ENCODE measurements at regions not wholly inside any gene's neighbourhood (a gene's known extent, or its start where the extent isn't known, plus 50 kb on each side); places are given as distances from the start of the nearest gene placed in this dataset.

DNA sequence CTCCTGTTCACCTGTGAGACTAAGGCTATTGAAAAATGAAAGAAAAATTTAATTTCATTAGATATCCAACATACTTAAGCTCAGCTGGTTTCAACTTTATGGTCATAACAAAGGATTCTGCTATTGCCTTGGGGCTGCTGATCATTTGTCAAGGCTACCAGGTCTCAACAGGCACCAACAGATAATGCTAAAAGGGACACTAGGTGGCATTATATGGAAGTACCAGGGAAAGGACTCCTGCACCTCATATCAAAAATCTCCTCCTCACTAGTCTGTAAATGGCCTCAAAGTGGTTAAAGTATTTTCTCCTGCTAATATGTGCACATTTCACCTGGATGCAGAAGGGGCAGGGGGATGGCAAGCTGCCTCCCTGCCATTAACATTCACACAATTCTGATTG lies 167.9 kb upstream of the REG3A start:
- no peak for DNase-seq

DNA sequence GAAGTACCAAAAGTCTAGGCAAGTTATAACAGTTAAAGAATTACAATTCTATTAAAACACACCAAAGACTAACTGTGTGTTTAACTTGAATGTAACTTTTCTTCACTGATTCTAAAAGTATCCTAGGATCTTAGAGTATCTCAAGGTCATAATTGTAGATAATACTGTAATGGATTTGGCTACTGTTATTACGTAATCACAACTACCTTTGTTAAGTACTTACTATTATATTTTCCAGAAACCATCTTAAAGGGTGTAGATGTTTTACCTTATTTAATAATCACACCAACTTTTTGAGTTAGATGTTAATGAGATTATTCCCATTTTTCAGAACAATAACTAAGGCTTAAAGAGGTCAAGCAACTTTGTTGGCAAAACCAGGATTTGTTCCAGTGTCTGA lies 161.3 kb upstream of the REG3A start:
- no peak for DNase-seq

DNA sequence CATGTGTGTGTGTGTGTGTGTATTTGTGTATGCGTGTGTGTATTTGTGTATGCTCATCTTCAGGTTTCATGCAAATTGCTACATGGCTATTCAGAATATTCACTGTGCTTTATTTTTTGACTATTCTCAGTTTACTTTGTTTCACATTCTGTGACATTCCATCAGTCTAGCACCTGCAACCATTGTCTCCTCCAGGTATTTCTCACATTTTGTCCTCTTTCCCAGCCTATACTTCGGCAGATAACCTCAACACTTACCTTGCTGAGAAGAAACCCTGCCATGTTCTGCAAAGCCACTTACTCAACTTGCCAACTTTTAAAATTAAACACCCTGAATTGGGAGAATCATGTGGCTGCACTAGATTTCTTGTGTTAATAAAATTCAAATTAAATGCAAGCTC lies 135.4 kb upstream of the REG3A start:
- DNase-seq: no peak

DNA sequence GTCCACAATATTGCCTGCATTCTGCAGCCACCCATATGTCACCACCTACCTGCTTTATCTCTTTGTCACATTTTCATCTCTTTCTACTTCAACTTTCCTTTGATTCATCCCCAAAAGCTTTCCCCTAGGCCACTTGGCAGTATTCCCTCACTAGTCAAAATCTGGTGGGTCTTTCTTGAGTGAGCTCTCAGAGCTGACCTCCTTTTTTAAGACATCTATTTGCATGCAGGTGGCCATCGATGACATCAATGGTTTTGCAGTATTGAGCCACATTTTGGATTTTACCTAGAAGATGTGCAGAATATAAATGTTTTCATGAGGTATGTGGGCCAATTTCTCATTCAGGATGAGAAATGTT lies 133.4 kb upstream of the REG3A start:
- DNase-seq: no peak

DNA sequence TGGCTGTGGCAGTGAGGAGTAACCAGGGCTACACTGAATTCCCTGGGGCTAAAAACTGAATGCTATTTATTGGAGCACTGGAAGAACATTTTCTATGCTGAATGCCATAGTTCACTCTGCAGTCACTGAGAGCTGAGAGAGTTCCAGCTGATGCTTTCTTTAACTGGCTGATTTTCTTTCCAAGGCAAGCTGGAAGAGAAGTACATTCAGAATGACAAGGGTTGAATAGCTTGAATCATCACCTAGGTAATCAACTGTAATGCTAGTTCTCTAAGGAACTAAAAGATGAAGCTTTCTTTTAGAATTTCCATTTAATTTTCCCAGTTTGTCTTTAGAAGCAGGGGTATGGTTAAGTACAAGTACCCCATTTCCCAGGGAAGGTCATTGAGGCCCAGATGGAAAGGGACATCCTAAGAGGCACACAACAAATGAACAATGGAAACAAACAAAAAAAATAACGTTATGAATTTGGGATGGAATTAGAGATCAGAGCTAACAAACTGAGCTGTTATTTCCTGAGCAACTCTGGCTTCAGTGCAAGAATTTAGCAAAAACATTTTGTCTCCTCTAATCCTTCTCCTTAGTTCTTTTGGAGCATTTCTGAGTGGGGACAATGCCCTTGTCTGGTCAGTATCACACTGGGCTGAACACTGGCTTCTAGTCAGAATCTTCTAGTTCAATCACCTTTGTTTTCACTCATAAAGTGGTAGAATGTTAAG lies 132.8 kb upstream of the REG3A start:
- no peak for DNase-seq

DNA sequence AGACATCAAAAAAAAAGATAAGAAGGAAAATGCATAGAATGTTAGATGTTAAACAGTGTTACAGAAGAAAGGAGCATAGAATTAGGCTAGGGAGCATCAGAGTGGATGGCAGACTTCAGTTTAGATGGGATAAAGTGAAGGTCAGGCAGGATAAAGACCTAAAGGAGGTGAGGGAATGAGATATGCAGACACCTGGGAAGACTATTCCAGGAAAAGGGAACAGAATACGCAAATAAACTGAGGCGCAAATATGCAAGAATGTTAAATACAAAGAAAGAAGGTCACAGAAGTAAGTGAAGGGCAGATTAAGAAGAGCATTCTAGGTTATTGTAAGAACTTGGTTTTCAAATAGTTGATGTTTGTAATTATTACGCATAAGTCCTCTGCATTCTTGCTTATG lies 116.3 kb upstream of the REG3A start:
- no peak for DNase-seq

DNA sequence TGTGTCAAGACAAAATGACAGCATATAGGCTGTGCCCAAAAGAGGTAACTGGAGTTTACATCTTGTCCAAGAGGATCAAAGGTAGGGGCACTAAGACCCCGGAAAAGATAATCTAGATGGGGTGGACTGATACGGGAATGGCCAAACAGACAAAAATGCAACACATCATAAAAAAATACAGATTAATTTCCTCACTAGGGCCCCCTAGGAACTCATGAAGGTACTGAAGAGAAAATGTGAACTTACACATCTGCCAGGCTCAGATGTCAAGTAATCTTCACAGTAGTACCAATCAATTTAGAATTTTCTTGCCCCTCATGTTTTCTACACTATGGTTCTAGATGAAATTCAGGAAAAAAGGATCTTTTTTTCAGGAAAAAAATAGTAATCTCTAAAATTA lies 115.6 kb upstream of the REG3A start:
- no peak for DNase-seq

DNA sequence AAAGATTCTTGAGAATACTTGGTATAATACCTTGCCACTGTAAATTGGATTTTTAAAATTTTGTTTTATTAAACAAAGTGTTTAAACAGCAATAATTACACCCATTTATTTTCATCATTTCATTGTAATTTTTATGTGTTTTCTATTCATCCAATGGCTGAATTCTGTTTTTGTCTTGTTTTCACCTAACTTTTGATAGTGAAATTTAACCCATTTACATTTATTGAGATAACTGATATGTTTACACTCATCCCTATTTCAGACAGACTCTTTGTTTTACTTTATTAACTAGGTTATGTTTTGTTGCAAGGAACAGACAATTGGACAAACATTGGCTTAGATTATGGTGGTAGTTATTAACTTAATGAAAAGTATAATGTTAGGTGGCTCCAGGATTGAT lies 113.1 kb upstream of the REG3A start:
- DNase-seq: no peak

DNA sequence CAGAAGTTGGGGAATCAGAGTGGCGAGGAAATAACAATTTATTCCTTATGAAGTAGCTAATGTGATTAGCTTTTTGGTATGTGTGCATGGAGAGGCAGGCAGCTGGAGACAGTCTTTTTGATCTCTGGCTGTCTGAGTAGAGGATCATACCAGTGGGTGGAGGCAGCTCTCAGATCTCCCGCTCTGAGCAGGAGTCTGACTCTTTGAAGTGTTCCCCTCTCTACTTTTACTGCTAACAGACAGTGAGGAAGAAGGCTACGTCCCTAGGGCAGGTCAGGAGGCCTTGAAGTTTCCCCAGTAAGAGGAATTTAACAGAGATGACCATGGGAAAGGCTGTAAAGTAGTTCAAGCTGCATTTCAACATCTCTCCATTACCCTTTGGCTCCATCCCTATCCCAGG lies 111.9 kb upstream of the REG3A start:
- DNase-seq: no peak

DNA sequence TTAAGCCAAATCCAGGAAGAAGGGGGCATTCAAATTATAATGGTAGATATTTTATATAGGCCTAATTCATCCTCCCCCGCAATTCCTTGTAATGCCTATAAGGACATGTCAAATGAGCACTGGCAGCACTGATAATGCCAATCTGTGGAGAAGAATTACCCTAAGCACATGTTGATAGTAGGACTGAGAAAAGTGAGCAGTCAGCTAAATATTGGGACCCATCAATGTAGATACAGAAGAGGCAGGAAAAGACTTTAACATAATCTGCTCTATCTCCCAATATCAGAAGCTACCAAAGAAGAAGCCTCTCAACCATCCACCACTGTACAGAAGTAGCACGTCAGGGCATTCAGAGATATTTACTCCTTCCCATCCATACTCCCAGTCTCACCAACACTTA lies 101.3 kb upstream of the REG3A start:
- no peak for DNase-seq

DNA sequence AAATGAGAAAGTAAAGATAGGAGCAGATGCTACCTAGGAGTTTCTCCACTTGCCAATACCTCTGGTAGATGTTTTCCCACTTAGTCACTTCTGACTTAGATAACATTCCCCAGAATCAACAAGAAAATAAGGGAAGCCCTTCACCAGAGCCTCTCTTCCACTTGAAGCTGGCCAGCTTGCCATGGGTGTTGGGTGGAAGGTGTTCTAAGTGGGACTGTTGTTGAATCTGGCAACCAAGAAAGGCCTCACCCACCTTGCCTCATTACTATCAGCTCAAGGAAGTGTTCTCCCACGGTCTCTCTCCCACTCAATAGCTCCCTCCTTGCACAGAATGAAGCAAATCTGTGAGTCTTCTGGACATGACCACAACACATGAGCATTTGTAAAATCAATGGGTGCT lies 100.4 kb upstream of the REG3A start:
- no peak for DNase-seq

DNA sequence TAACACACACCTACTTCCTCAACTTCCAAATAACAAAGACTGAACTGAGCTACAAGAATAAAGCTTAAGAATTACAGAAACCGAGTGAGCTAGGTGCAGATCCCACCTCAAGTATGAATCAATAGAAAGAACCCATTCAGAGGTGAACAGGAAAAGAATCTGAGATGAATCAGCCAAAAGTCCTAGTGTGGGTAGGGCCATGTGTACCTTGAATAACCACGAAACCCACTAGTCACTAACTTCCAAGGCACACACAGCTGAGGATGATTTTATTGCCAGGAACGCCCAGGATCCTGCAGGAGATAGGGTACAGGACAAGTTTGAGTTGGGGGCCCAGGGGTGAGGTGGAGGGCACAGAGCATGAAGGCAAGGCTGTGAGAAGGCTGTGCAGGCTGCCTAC lies 99.7 kb upstream of the REG3A start:
- no peak for DNase-seq

DNA sequence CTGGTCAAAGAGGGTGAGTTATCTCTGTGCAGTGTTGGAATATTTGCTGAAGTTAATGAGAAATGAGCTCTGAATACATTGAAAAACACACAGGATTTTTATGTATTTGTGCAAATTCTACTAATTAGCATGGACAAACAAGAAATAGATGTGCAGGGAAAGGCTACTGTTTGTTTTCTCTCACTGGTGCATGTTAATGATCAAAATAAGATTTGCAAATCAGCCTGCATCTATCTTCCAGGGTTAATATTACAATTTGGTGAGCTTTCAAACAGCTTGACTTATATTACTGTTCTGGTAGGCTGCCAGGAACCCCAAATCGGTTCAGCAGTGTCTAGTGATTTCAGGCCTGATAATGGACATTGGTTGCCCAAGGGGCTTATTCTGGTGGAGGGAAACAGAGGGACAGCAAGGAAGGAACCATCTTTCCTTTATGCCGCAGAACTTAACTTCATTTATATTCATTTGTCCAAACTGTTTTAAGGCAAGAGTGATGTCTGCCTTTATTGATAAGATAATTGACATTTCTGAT lies 93.8 kb upstream of the REG3A start:
- DNase-seq: no peak

DNA sequence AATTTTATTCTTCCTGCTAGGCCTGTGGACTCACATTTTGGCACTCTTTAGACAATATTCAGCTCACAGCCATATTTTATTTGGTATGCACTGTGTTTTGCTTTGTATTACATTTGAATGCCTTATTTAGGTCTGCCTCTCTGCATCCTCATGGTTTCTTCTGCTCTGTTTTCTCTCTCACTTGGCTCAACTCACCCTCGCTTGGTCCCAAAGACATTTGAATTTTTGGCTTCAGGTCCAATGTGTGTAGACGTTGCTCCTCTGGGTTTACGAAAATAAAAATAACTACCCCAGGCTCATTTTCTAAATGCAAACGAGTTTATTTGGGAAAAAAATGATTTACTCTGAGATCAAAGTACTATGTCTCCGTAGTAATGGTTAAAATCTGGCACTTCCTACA lies 91.1 kb upstream of the REG3A start:
- DNase-seq: no peak

DNA sequence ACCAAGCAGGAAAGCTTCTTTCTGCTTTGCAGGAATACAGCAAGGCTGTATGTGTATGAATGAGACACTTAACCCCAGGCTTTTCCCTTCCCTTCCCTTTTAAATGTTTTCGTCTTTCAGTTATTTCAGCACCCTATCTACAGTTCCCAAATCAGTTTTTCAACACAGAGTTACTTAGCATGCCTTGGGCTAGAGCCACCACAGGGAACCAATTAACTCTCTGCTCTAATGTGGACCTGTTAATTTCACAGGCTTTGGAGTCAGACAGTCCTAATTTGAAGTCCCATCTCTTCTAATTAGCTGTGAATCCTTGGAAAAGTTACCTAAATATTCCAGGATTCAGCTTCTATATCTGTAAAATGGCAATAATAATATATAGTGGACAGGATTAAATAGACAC lies 89.2 kb upstream of the REG3A start:
- no peak for DNase-seq

DNA sequence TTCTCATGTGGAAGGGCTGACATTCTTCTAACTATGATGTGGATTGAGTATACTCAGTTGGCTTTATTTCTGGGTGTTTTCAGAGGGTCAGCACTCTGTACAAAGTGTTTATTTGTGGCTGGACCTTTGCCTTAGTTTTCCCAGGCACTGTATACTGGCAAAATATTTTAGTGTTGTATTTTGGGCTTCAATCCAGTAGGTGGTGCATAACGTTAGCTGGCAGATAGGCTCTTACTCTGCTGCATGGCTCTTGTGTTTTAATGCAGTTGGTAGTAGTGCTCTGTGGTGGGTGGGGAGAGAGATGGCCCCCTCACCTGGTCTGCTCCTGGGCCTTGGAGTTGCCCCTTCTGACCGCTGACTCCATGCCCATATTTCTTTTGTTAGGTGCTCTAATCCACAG lies 75.6 kb upstream of the REG3A start:
- DNase-seq: no peak

DNA sequence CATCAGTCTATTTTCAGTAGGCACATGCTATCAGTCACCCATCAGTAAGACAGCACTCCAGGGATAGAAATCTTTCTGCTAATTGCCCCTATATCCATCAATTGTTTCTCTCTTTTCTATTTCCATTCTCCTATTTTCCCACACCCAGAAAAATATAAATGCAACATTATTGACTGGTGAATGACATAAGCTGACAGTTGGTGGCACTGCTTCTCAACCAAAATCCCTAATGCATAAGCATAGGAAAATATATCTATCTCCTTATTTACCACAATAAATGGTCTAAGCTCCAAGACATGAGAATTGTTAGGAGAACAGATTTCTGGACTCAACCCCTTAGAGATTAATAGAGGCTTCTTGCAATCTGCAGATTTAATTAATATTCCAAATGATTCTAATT lies 64.0 kb upstream of the REG3A start:
- DNase-seq: no peak

DNA sequence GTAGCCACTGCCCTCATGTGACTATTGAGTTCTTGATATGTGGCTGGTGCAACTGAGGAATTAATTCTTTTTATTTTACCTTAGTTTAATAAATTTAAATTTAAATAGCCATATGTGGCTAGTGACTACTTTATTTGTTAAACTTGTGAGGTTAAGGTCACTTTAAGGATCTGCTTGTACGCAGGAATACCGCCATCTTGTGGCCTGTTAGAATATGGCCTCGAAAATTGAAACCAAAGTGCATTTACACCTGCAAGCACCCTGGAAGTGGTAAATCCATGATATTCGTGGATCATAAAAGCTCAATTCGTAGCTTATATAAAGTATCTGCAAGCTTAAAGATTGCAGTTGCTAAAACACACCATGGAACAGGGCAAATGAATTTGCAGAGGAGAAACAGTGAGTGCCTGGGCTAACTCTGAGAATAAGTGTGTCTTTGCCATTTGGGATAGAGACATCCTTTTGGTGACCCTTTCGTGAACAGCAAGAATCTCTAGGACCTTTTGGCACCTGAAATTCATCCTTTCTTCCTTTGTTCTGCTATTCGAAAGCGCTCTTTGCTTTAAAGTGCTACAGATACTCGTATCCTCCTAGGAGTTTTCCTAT lies 59.9 kb upstream of the REG3A start:
- peak; percentile 37 for DNase-seq

DNA sequence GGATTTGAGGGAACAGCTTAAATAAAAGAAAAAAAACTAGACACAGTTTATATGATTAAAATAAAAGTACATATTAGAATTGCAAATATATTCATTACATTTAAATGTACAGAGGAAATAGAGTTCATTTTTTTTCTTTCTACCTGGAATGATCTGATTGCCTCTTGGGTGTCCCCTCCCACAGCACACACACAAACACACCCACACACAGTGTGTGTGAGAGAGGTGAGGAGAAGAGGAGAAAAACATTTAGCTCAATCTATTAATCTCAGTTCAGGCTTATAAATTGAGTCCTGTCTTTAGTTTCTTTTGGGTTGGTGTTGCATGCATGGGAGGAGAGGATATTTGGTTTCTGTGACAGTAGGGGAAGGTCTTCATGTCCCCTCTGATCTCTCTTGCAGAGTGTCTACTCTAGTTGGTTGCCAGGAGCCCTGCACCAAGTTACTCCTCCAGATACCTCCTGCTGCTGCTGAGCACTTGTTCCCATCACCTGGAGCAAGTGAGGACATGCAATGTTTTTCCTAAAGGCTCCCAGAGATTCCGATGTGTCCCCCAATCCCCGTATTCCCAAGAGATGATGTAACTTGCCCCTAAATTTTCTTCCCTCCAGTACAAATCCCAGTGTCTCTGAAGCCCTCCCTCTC lies 50.8 kb upstream of the REG3A start:
- DNase-seq: no peak
